Epithelial cell of proximal tubule (primary cell): ENCODE measurements at regions not wholly inside any gene's neighbourhood (a gene's known extent, or its start where the extent isn't known, plus 50 kb on each side); places are given as distances from the start of the nearest gene placed in this dataset.

Experiments used
- DNase-seq: peaks from one replicate; pipeline ENCODE4 v3.0.0-alpha.2; 2011; ENCODE audit warnings: low read depth
- H3K4me3 ChIP-seq: 2 replicates; pipeline ENCODE4 v1.5.1; 2011; ENCODE audit warnings: low read depth, mild to moderate bottlenecking, low read length
- CTCF ChIP-seq: conservative IDR thresholded peaks from 2 replicates; pipeline ENCODE4 v1.5.1; 2012; ENCODE audit warnings: low read depth, mild to moderate bottlenecking, low read length

GRCh38 chr11:92866679-92867282 is 102.7 kb upstream of the MTNR1B start:
- H3K4me3 ChIP-seq = no peak overlapping the region
- no peak for DNase-seq
- TF ChIP-seq CTCF = no peak

- no peak for DNase-seq
These were observed 101.4 kb upstream of the MTNR1B start for GRCh38 chr11:92867913-92868619.

GRCh38 chr11:92869716-92870115 is 99.7 kb upstream of the MTNR1B start:
- TF ChIP-seq CTCF = no peak
- DNase-seq = no peak
- H3K4me3 ChIP-seq = no peak overlapping the region

More at GRCh38 chr11:92867913-92868619, 101.4 kb upstream of the MTNR1B start:
- H3K4me3 ChIP-seq = no peak overlapping the region
- TF ChIP-seq CTCF = no peak

GRCh38 chr11:92870196-92870832 is 99.1 kb upstream of the MTNR1B start:
- no peak for DNase-seq
- TF ChIP-seq CTCF = no peak
- H3K4me3 ChIP-seq = no peak overlapping the region

GRCh38 chr11:92873551-92873950 is 95.9 kb upstream of the MTNR1B start:
- no peak for TF ChIP-seq CTCF
- H3K4me3 ChIP-seq = no peak overlapping the region
- no peak for DNase-seq

GRCh38 chr11:92875473-92875872 is 94.0 kb upstream of the MTNR1B start:
- no peak for TF ChIP-seq CTCF
- no peak for DNase-seq

GRCh38 chr11:92879086-92879485 is 90.4 kb upstream of the MTNR1B start:
- no peak for DNase-seq
- no peak for TF ChIP-seq CTCF
- no peak overlapping the region for H3K4me3 ChIP-seq

More at GRCh38 chr11:92875473-92875872, 94.0 kb upstream of the MTNR1B start:
- H3K4me3 ChIP-seq = no peak overlapping the region
